GM18520 (cell line): ENCODE measurements at regions not wholly inside any gene's neighbourhood (a gene's known extent, or its start where the extent isn't known, plus 50 kb on each side); places are given as distances from the start of the nearest gene placed in this dataset.

Experiments used
- ATAC-seq: cut with Tn5 transposase; IDR thresholded peaks from one replicate; pipeline ENCODE4 v1.9.1; 2021; ENCODE audit not compliant: unreplicated experiment

GRCh38 chr11:88231894-88232482 is 56.7 kb upstream of the RAB38 start:
- peak; percentile 80 for ATAC-seq

DNA sequence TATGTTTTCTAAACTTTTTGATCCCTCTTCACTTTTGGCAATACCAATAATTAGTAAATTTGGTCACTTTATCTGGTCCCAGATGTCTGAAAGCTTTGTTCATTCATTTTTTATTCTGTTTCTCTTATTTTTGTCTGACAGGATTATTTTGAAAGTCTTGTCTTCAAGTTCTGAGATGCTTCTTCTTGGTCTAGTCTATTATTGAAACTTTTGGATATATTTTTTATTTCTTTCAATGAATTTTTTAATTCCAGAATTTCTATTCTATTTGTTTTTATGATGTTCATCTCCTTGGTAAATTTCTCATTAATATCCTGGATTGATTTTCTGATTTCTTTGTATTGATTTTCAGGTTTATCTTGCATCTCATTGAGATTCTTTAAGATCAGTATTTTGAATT is 54.1 kb upstream of the RAB38 start:
- no peak for ATAC-seq
